Astrocyte (in vitro differentiated cells and primary cell): ENCODE measurements at regions not wholly inside any gene's neighbourhood (a gene's known extent, or its start where the extent isn't known, plus 50 kb on each side); places are given as distances from the start of the nearest gene placed in this dataset.

Experiments used
- CTCF ChIP-seq: IDR thresholded peaks from 2 replicates; pipeline ENCODE4 v1.5.1; 2011; ENCODE audit warnings: low read depth, mild to moderate bottlenecking, inconsistent platforms, low read length, moderate library complexity; ENCODE audit not compliant: insufficient read depth
- EZH2 ChIP-seq: IDR thresholded peaks from 2 replicates; pipeline ENCODE4 v1.6.1; 2012; ENCODE audit warnings: mild to moderate bottlenecking, low read length, inconsistent platforms; ENCODE audit not compliant: insufficient read depth

- TF ChIP-seq EZH2 = no peak
- no peak for TF ChIP-seq CTCF
Measured at GRCh38 chr3:194030372-194030771, 105.6 kb upstream of the HES1 start.
